IPS DF 19.7 (cell line): ENCODE measurements at regions not wholly inside any gene's neighbourhood (a gene's known extent, or its start where the extent isn't known, plus 50 kb on each side); places are given as distances from the start of the nearest gene placed in this dataset.

Source experiments
- DNase-seq: peaks from one replicate; pipeline ENCODE4 v3.0.0-alpha.2; 2013; ENCODE audit warnings: low read depth, low spot score

DNA sequence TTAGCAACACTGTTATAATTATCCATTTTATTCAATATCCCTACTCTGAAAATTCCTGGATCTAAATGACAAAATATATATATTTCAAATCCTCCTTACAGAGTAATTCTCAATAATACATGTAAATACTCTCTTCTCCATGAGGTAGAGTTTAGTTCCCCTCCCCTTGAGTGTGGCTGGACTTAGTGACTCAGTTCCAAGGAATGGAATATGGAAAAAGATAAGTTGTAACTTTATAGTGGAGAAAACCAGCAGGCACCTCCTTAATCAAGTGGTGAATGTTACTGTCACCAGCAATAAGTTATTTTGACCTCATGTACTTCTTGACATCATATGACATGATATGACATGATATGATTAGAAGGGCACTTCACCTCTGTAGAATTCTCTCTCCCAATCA, 302.0 kb downstream of the RAB28 start:
- no peak for DNase-seq

DNA sequence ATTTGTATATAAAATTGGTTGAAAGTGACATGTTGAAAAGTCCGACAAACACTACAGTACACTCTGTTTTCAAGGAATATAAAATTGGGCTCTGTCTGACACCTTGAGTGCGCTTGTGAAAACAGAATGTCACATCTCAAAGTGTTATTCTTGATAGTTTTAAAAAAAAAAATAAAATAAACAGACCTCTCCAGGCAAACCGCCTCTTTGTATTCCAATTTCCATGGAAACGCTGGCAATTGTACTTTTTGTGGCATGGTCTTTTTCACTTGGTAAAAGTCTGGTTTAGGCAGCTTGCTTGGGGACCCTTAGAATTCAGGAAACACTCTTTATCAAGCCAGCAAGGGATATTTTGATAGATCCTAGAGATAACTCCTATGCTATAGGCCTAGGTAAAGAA, 302.5 kb downstream of the RAB28 start:
- DNase-seq = no peak

DNA sequence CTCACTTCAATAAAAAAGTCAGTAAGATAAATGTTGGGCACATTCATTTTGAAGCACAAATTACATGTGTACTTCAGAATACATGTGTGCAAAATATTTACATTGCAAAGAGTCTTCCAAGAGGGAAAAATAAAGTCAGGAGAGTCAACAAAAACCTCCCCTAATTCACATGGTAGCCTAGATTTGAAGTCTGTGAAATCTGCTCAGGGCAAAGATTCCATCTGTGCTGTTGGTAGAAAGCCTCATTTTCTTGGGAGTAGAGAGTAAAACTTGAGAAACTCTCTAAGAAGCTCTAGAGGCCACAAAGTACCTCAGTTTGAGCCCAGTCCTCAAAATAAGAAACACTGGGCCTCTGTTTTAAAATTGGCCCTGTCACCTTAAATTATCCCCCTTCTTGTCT, 303.4 kb downstream of the RAB28 start:
- no peak for DNase-seq

DNA sequence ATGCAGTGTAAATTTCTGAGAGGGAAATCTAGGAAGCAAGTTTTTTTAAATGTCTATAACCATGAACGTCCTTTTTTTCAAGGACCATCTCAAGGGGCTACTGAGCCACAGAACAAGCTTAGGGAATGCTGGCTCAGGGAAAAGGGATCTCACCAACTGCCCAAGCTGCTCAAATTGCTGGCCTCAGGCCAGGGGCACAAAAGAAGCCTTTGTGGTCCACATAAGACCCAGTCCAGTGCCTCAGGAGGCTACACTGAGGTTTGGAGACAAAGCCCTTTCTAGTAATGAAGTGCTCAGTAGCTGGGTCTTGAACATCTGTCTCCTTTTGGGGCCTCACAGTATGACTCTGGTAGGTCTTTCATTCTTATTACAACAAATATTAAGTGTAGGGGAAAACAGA, 305.5 kb downstream of the RAB28 start:
- no peak for DNase-seq

DNA sequence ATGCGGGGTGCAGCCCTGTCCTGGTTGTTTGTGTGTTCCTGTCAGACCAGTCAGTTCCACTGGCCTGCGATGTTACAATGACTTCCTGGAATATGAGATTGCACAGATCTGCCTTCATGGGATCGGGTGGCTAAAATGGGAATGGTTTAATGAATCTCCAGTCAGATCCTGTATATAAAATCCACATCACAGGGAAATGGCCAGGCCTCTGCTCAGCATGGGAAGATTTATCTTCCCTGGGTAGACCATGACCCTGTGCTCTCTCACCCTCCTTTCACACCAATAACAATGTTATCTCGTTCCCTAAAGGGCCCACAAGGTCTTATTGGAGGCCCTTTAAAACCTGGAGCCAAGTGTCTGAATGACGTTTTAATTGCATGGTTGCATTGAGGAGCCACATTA, 307.4 kb downstream of the RAB28 start:
- DNase-seq = no peak

DNA sequence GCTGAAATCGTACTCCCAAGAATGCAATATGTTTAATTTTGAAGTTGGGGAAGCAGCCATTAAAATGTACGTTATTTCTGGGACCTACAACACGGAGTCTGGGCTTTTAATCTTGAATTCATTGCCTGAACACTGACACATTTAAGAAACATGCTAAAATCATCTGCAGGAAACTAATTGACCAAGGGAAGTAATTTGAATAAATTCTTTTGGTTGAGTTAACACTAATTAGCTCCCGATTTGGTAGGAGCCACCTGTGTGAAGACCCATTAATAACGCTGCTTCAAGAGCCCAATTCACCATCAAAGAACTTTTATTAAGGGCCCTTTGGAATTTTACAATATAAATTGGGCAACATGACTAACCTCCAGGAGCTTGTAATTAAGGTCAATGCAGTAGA, 309.2 kb downstream of the RAB28 start:
- DNase-seq = no peak

DNA sequence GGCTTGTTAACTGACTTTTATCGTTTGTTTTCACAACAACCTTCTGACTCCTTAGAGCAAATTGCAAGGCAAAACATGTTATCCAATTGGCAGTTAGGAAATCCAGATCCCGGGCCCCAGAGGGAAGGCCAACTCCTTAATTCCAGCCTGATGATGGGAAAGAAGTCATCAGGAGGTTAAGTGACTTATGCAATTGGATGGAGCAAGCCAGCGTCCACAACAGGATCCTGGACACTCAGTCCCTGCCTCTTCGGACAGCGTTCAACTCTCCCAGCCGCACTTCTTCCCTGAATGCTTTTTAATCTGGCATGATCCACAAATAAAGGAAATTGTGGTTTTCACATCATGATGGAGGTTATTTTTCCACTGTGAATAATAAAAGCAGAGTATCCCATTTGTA, 310.1 kb downstream of the RAB28 start:
- DNase-seq = no peak

DNA sequence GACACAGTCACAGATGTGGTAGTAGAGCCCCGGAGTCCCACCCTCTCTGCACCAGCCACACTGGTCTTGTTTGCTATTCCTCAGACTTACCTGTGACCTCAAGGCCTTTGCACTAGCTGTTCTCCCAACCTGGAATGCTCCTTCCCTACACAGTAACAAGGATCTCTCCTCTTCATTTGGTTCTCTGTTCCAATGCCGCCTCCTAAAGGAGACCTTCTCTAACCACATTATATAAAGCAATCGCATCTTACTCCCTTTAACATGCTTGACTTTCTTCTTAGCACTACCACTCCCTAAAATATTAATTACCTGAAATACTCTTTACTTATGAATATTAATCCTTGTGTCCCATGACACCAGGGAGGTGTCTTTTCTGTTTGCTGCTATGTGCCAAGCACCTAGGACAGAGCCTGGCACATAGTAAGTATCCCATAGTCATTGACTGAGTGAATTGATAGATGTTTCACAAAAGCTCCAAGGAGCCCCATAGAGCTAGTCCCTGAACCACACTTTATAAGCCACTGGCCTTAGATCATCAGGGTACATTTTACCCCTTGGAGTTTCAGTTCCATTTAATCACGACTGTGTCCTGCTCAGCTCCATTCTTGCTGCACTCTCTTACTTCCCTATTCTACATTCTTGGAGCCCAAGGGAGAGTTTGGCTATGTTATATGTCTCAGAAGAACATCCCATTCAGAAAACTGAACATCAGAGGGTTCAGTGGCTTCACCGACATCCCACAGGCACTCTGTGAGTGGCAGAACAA, 312.7 kb downstream of the RAB28 start:
- no peak for DNase-seq

DNA sequence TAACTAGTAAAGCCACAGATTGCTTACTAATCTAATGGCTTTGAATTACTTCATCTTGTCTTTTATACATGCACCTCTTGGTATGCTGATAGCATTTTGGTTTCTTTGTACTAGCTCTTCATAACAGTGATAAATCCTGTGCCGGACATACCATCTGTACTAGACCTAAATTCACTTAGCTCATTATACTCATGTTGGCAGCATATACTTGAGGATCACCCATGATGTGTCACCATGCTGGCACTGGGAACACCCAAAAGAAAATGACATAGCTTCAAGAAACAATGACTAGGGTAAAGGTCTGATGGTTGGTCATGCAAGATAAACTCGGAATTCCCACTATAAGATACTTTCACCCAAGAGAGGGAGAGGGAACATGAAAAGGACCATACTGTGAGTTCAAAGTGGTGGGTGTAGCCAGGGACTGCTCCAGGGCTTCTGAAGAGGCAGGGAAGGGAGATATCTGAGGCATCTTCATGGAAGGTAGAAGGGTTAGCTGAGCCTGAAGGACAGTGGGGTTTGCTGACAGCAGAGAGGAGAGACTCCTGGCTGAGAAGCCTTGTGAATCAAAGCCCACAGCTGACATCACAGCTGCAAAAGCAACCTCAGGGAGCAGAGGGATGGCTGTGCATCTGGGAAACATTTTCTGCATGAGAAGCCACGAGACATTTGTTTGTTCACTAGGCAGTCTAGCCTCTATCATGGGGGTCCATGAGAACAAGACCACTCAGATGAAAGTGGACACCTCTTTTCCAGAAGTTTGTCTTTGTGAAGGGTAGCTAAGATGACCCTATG, 314.2 kb downstream of the RAB28 start:
- no peak for DNase-seq

DNA sequence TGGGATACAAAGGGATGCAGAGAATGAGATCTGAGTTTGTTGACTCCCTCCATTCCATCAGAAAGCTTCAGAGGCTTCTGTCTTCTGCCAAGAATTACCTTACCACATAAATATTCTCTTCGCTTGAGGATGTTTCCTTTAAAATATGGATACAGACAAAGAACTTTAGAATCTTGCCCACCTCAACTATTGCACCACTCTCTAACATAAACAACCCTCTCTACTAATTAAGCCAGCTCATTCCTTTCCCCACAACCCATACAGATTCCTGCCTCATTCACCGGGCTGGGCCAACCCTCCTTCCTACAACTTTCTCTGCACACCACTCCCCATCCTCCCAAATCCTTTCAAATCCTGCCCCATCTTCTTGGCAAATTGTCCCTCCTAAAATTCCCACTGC, 315.8 kb downstream of the RAB28 start:
- DNase-seq = no peak

DNA sequence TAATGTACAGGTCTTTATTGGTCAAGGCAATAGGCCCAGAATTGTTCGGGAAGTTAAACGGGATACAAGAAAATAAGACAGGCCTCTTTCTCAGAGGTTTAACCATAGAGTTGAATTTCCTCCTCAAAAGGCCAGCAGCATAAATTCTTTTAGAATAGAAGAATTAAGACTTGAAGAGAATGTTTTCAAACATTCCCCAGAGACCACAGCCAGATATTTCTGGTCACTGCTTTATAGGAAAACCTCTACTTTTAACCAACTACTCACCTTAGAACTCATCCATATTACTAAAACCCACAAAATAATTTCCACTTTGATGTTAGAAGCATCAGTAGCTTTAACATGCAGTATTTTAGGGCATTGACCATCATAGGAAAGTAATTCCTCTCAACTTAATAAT, 317.9 kb downstream of the RAB28 start:
- DNase-seq = no peak

DNA sequence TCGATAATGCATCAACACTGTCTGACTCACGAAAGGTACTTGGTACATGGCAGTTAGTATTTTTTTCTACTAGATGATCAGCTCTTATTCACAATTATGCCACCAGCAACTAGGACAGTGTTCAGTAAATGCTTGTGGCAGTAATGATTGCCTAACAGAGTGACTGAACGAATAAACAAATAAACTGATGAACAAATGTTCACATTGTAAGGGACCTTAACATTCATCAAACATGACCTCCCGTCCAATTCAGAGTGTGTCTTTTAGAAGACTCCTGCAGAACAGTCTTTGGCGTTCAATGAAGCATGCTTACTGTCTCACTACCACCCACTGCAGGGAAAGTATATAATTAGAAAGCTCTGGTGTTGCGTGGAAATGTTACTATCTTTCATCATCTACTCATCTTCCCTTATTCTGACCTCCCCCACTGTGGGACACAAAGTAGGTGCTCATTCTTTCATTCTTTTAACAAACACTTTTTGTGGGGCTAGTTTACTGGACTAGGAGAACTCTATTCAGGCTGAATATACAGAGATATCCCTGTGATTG, 319.3 kb downstream of the RAB28 start:
- no peak for DNase-seq

DNA sequence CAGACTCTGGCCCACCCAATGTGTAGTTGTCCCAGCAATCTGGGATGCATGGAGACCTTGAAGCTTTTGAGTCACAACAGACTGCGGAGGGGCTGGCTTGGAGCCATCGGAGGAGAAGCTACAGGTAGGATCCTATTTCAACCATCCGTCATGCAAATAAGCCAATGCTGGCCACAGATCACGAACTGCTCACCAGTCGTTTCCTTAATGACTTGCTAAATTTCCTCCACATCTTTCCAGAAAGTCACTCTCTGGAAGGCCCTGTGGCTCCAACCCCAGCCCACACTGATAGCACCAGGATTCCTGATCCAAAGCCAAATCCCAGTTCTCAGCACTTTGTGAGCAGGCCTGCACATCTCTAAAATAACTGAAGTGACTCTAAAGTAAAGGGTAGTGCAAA, 321.3 kb downstream of the RAB28 start:
- DNase-seq = no peak

DNA sequence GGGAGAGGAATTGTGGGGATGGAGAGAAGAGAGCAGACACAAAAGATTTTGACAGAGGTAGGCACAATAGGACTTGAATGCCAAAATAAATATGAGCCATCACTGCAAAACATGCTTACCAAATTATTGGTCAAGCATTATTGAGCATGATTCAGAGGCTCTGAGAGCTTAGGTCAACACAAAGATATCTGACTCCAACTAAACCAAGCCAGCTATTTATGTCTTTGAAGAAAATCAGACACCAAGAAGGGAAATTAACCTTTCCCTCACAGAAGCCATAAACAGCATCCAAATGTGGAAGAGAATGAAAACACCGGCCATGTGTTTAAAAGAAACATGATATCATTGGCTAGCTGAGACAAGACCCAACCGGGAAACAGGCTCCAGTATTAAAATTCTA, 323.2 kb downstream of the RAB28 start:
- DNase-seq = no peak

DNA sequence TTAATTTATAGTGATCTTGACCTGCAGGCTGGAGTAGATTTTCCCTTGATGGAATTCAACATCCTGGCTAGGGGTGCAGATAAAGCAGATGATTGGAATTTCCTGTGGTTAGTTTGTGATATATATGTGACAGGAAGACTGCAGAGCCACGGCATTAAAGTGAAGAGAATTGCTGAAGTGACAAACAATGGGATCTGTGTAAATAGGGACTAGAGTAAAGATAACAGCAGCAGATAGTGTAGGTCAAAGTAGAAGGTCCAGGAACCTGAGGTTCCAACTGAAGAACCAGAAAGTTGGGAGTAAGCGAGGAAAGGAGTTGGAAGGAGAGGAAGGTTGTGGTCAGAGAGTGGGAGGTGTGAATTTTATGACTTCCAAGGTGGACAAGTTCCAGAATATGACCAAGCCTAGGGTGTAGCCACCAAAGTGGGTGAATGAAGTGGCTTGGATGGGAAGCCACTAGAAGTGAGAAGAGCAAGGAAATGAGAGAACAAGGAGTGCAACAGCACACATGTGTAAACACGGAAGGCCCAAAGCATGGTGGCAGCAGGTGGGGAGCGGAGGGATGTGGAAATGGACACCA, 325.0 kb downstream of the RAB28 start:
- no peak for DNase-seq

DNA sequence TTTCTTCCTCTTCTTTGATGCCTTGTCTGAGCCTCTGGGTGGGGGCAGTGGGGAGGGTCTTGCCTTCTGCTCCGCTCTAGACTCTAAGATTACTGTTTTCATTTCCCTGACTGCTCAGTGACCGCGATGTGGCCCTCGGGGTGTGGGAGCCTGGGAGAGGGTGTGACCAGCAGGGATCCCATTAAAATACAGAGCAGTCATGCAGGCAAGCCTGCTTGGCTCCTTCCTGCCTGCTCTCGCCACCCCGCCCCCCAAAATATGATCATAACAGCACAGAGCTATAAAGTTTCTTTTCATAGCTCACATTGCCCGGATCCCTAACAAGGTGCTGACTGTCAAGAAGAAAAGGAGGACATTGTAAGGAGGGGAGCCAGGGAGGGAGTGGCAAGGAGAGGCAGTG, 332.9 kb downstream of the RAB28 start:
- no peak for DNase-seq

DNA sequence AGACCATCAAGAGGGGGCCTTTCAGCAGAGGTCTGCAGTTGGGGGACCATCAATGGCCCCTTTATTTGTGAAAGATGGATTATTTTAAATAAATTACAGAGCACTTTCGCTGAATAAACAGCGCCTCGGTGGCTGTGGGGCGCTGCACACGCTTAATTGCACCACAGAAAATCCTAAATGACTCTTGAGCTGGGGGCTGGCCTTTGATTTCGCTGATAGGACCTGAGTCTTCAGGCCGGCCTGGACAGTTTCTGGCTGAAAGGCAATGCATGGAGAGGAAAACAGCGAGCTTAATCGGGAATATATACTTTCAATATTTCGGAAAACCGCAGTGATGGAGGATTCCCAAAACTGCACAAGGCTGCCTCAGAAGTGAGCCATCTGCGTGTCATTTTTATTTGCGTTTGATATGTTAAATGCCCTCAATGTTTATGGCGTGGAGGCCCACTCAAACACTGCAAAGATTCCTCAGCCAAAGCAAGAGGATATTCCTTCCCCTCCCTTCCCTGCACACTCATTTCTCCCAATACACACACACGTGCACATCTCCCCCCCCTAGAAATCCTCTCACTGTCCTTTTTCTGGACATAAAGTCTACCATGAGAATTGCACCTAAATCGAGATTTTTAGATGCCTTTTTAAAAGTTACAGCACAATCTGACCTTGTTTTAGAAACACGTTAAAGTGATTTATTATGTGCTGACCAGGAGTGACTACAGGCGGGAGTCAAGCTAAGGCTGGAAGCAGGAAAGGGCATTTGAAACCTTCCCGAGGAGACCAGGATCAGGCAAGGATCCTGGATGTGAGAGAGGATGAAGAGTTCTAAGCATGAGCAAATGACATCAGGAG, 340.7 kb downstream of the RAB28 start:
- no peak for DNase-seq

DNA sequence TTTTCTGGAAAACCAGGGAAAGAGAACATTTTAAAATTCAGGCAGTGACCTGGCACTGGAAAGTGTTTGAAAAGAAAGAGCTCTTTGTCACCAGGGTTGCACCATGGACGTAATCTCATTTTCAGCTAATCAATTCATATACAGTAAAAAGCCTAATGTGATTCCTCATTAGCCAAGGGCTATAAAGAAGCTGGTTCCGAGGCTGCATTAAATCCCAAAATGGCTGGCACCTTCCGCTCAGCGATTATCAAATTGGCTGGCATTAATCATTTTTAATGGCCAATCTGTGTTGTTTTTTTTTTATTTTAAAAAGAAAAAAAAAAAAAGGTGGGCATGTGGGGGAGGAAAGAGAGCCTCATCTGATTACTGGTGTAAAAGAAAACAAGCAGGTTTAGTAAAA, 341.4 kb downstream of the RAB28 start:
- DNase-seq = no peak

DNA sequence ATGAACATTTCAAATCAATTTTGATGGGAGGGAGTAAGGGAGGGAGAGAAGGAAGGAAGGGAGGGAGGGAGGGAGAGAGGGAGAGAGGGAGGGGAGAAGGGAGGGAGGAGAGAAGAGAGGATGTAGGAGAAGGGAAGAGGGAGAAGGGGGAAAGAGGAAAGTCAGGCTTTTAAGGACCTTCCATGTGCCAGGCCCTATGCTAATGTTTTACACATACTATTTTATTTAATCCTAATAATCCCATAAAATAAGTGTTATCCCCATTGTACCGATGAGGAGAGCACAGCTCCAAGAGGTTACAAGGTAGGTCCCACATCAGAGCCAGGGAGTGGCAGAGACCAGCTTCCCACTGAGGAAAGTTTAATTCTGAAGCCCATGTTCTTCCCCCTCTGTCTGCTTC, 341.9 kb downstream of the RAB28 start:
- no peak for DNase-seq

DNA sequence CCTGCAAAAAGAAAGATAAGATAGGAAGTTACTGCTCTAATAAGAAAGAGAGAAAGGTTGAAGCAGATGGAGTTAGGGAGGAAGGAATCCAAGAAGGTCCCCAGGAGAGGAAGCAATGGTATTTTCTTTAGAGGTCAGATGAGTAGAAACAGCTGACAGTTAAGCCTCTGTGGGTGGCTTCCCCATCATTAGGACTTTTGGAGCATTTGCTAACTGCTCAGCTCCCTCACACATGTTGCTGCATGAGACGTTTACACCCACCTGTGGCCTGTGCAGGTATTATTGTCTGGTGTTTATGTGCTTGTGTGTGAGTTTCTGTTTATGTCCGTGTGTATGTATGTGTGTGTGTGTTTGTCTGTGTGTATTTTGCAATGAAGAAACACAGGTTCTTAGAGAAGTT, 346.8 kb downstream of the RAB28 start:
- no peak for DNase-seq

DNA sequence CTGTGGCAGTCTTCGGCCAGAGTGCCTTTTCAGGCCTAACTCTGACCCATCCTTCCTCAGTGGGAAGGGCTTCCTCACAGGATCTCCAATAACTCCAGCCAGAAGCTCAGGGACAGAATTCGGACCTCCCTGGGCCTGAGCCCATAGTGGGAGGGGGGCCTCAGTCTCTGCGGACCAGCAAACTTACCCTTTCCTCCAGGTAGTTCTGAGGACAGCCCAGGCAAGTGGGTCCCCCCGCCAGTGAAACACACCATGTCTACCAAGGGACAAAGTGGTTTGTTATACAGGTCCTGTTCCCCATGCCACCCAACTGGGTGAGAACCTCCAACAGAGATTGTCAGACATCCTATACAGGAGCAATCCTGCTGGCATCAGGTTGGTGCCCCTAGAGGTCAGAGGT, 350.4 kb downstream of the RAB28 start:
- DNase-seq = no peak

DNA sequence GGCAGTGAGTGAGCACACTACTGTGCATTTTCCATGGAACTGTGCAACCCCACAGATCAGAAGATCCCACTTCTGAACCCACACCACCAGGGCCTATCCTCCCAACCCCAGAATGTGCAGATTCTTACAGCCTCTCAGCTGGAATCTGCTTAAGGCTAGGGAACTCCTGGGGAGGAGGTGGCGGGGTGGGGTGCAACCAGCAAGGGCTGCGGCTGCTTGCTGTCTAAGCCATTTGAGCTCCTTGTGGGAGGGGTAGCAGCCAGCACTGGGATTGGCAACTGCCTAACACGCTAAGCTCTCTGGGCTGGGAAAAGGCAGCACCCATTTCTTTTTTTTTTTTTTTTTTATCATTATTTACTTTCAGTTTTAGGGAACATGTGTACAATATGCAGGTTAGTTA, 353.3 kb downstream of the RAB28 start:
- no peak for DNase-seq
